SW 1271 (cell line): ENCODE measurements at regions not wholly inside any gene's neighbourhood (a gene's known extent, or its start where the extent isn't known, plus 50 kb on each side); places are given as distances from the start of the nearest gene placed in this dataset.
"Not testable (repeated sequence)": the region's sequence is repeated elsewhere in the genome, so short reads cannot be mapped to it uniquely, and the experiment has no call there.

Experiments used
- DNase-seq, 2 experiments: peaks; one replicate each; lab custom pipeline; 2025; lab: John Stamatoyannopoulos, UW

- DNase-seq, result no peak
Observed at GRCh38 chr4:100906973-100907372, 389.2 kb upstream of the EMCN start.

GRCh38 chr4:100900945-100901344, 383.1 kb upstream of the EMCN start:
- DNase-seq, result not testable (repeated sequence)

- DNase-seq, result no peak
Observed at GRCh38 chr4:100900134-100900533, 382.3 kb upstream of the EMCN start.

- no peak for DNase-seq
Observed at GRCh38 chr4:100898844-100899243, 381.0 kb upstream of the EMCN start.

- DNase-seq, result no peak
Observed at GRCh38 chr4:100895556-100896197, 377.9 kb upstream of the EMCN start.

- no peak for DNase-seq
Observed at GRCh38 chr4:100894339-100894870, 376.6 kb upstream of the EMCN start.

- no peak for DNase-seq
Observed at GRCh38 chr4:100891808-100892207, 374.0 kb upstream of the EMCN start.

- DNase-seq, result no peak
Observed at GRCh38 chr4:100889898-100890297, 372.1 kb upstream of the EMCN start.

GRCh38 chr4:100889401-100889800, 371.6 kb upstream of the EMCN start:
- no peak for DNase-seq

GRCh38 chr4:100882661-100883060, 364.8 kb upstream of the EMCN start:
- no peak for DNase-seq

GRCh38 chr4:100881283-100881682, 363.5 kb upstream of the EMCN start:
- DNase-seq, result no peak

- no peak for DNase-seq
Observed at GRCh38 chr4:100880011-100880410, 362.2 kb upstream of the EMCN start.

GRCh38 chr4:100879471-100879870, 361.6 kb upstream of the EMCN start:
- DNase-seq, result no peak

- DNase-seq, result no peak
Observed at GRCh38 chr4:100876546-100876945, 358.7 kb upstream of the EMCN start.

GRCh38 chr4:100875296-100876068, 357.7 kb upstream of the EMCN start:
- no peak for DNase-seq

- no peak for DNase-seq
Observed at GRCh38 chr4:100872811-100873210, 355.0 kb upstream of the EMCN start.

- no peak for DNase-seq
Observed at GRCh38 chr4:100870940-100871772, 353.3 kb upstream of the EMCN start.

- no peak for DNase-seq
Observed at GRCh38 chr4:100869276-100869675, 351.5 kb upstream of the EMCN start.

- not testable (repeated sequence) for DNase-seq
Observed at GRCh38 chr4:100868281-100868680, 350.5 kb upstream of the EMCN start.

GRCh38 chr4:100852326-100852725, 334.5 kb upstream of the EMCN start:
- no peak for DNase-seq

- DNase-seq, result no peak
Observed at GRCh38 chr4:100849319-100849718, 331.5 kb upstream of the EMCN start.

GRCh38 chr4:100848841-100849240, 331.0 kb upstream of the EMCN start:
- DNase-seq, result no peak

- DNase-seq, result no peak
Observed at GRCh38 chr4:100843910-100844309, 326.1 kb upstream of the EMCN start.
